Adrenal gland (tissue), 5 donors: ENCODE measurements at regions not wholly inside any gene's neighbourhood (a gene's known extent, or its start where the extent isn't known, plus 50 kb on each side); places are given as distances from the start of the nearest gene placed in this dataset.

Experiments
- CTCF ChIP-seq, 6 experiments: fragments of 450-650 bp in 4 of 6; fragments of 200-600 bp in 2 of 6; sonication (generic) in 1 of 6; IDR thresholded peaks; 1 replicate in 5 of 6; 2 replicates in 1 of 6; pipeline versions ENCODE4 v1.5.1 to v1.8.0; 2016 to 2021; ENCODE audit warnings: antibody characterized with exemption in 6 of 6, mild to moderate bottlenecking in 2 of 6, moderate library complexity in 1 of 6
- POLR2A ChIP-seq, 2 donors: fragments of 450-650 bp; IDR thresholded peaks; one replicate each; pipeline ENCODE4 v1.6.1; 2017; ENCODE audit warnings: antibody characterized with exemption in 2 of 2, mild to moderate bottlenecking in 2 of 2, moderate library complexity in 1 of 2
- donor health status: DM: no; HTN: no; CAD: no.

GRCh38 chr7:17689361-17689902 is 250.9 kb downstream of the SNX13 start:
- TF ChIP-seq CTCF (IDR thresholded peaks at IDR 0.05) (no peak), POLR2A (IDR thresholded peaks at IDR 0.05) (no peak)
